Right lobe of liver (tissue), 4 donors: ENCODE measurements at regions not wholly inside any gene's neighbourhood (a gene's known extent, or its start where the extent isn't known, plus 50 kb on each side); places are given as distances from the start of the nearest gene placed in this dataset.

ENCODE experiments used
- POLR2A ChIP-seq: fragments of 450-650 bp; IDR thresholded peaks from one replicate; pipeline ENCODE4 v1.6.1; 2017; ENCODE audit warnings: antibody characterized with exemption, mild to moderate bottlenecking
- TF ChIP-seq, protein P1 (sequence below), 4 donors: fragments of 200-600 bp in 3 of 4; fragments of 450-650 bp in 1 of 4; IDR thresholded peaks; one replicate each; pipeline versions ENCODE4 v1.5.1 to v1.8.0; 2016 to 2022; ENCODE audit warnings: antibody characterized with exemption in 4 of 4, mild to moderate bottlenecking in 2 of 4
- donor health status: DM: no; HTN: no; CAD: no.
- donor health status: DM: no; HTN: no; CAD: no.
- donor health status: DM: no; HTN: yes; CAD: no.

DNA sequence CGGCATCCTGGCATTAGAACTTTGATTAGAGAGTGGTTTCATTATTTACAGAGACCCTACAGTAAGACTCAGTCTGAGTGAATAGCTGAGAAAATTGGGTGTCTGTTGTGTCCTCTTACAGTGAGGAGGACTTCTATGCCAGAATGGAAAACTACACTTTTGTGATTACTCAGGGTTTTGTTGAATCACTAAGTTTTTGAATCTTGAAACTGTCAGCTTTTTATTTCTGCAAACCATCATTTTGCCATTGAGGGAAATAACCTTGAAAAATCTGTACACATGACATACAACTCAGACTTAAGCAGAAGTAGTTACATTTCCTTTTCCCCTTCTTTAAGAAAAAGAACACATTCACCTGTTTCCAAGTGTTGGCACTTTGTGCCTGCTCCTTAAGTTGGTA lies 117.6 kb upstream of the RASGEF1B start:
- no peak for TF ChIP-seq POLR2A
- TF ChIP-seq, protein P1, sequence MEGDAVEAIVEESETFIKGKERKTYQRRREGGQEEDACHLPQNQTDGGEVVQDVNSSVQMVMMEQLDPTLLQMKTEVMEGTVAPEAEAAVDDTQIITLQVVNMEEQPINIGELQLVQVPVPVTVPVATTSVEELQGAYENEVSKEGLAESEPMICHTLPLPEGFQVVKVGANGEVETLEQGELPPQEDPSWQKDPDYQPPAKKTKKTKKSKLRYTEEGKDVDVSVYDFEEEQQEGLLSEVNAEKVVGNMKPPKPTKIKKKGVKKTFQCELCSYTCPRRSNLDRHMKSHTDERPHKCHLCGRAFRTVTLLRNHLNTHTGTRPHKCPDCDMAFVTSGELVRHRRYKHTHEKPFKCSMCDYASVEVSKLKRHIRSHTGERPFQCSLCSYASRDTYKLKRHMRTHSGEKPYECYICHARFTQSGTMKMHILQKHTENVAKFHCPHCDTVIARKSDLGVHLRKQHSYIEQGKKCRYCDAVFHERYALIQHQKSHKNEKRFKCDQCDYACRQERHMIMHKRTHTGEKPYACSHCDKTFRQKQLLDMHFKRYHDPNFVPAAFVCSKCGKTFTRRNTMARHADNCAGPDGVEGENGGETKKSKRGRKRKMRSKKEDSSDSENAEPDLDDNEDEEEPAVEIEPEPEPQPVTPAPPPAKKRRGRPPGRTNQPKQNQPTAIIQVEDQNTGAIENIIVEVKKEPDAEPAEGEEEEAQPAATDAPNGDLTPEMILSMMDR (IDR thresholded peaks at IDR 0.05): no peak
